NCI-H1436 (cell line): ENCODE measurements at regions not wholly inside any gene's neighbourhood (a gene's known extent, or its start where the extent isn't known, plus 50 kb on each side); places are given as distances from the start of the nearest gene placed in this dataset.
"Not testable (repeated sequence)": the region's sequence is repeated elsewhere in the genome, so short reads cannot be mapped to it uniquely, and the experiment has no call there.

Experiments
- DNase-seq: peaks from one replicate; lab custom pipeline; 2025; lab: John Stamatoyannopoulos, UW

GRCh38 chr5:98504505-98504904, 269.0 kb upstream of the RGMB start:
- DNase-seq, result no peak

- no peak for DNase-seq
Measured at GRCh38 chr5:98510143-98510985, 263.1 kb upstream of the RGMB start.

- peak; percentile 37 for DNase-seq
Measured at GRCh38 chr5:98513380-98513779, 260.1 kb upstream of the RGMB start.

- no peak for DNase-seq
Measured at GRCh38 chr5:98514215-98514614, 259.2 kb upstream of the RGMB start.

- no peak for DNase-seq
Measured at GRCh38 chr5:98516701-98517100, 256.8 kb upstream of the RGMB start.

- DNase-seq, result no peak
Measured at GRCh38 chr5:98517560-98518366, 255.7 kb upstream of the RGMB start.

GRCh38 chr5:98518754-98519153, 254.7 kb upstream of the RGMB start:
- no peak for DNase-seq

- DNase-seq, result no peak
Measured at GRCh38 chr5:98519571-98519970, 253.9 kb upstream of the RGMB start.

- no peak for DNase-seq
Measured at GRCh38 chr5:98521821-98522220, 251.6 kb upstream of the RGMB start.

- DNase-seq, result no peak
Measured at GRCh38 chr5:98524773-98525172, 248.7 kb upstream of the RGMB start.

GRCh38 chr5:98527846-98528245, 245.6 kb upstream of the RGMB start:
- no peak for DNase-seq

- DNase-seq, result no peak
Measured at GRCh38 chr5:98529321-98529720, 244.1 kb upstream of the RGMB start.

- DNase-seq, result no peak
Measured at GRCh38 chr5:98530224-98530623, 243.2 kb upstream of the RGMB start.

- DNase-seq, result no peak
Measured at GRCh38 chr5:98535901-98536300, 237.6 kb upstream of the RGMB start.

- no peak for DNase-seq
Measured at GRCh38 chr5:98540056-98540455, 233.4 kb upstream of the RGMB start.

GRCh38 chr5:98541641-98542040, 231.8 kb upstream of the RGMB start:
- DNase-seq, result no peak

- no peak for DNase-seq
Measured at GRCh38 chr5:98543490-98543889, 230.0 kb upstream of the RGMB start.

- not testable (repeated sequence) for DNase-seq
Measured at GRCh38 chr5:98546924-98547323, 226.5 kb upstream of the RGMB start.

- no peak for DNase-seq
Measured at GRCh38 chr5:98556712-98557111, 216.8 kb upstream of the RGMB start.

GRCh38 chr5:98557916-98558315, 215.5 kb upstream of the RGMB start:
- DNase-seq, result no peak

GRCh38 chr5:98563885-98564653, 209.4 kb upstream of the RGMB start:
- no peak for DNase-seq

GRCh38 chr5:98564836-98565235, 208.6 kb upstream of the RGMB start:
- DNase-seq, result no peak

- no peak for DNase-seq
Measured at GRCh38 chr5:98568336-98568735, 205.1 kb upstream of the RGMB start.
